DMS 273 treated with DMSO at 0.1 percent for 48 hours (cell line): ENCODE measurements at regions not wholly inside any gene's neighbourhood (a gene's known extent, or its start where the extent isn't known, plus 50 kb on each side); places are given as distances from the start of the nearest gene placed in this dataset.
"Not testable (repeated sequence)": the region's sequence is repeated elsewhere in the genome, so short reads cannot be mapped to it uniquely, and the experiment has no call there.

Experiments used
- DNase-seq: peaks from one replicate; lab custom pipeline; 2025; lab: John Stamatoyannopoulos, UW

DNA sequence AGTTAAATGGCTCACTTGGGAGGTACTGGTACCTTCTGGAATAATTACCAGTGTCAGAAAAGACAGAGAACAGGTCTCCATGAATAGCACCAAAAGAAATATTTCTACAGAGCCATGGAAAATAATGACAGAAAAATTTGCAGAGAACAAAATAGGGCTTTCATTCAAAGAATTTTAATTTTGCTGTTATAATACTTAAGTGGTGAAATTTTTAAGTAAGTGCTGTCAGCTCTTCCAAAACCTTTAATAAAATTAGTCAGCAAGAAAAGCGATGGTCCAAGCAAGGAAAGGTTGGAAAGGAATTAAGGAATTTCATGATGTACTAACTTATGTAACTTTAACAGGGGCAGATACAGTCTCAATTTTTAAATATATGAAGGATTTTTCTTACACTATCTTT lies 359.2 kb downstream of the NR2F1-AS1 start:
- no peak for DNase-seq

DNA sequence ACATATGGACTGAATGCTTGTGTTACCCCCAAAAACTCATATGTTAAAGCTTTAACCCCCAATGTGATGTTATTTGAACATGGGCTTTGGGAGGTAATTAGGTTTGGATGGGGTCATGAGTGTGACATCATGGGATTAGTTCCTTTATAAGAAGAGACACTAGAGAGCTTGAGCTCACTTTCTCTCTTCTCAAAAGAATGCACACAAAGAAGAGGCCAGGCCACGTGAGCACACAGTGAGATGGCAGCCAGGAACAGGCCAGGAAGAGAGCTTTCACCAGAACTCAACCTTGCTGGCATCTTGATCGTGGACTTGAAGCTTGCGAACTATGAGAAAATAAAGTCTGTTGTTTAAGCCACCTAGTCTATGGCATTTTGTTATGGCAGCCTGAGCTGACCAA lies 360.6 kb downstream of the NR2F1-AS1 start:
- no peak for DNase-seq

GRCh38 chr5:93219641-93220145 lies 361.3 kb downstream of the NR2F1-AS1 start:
- DNase-seq = no peak

DNA sequence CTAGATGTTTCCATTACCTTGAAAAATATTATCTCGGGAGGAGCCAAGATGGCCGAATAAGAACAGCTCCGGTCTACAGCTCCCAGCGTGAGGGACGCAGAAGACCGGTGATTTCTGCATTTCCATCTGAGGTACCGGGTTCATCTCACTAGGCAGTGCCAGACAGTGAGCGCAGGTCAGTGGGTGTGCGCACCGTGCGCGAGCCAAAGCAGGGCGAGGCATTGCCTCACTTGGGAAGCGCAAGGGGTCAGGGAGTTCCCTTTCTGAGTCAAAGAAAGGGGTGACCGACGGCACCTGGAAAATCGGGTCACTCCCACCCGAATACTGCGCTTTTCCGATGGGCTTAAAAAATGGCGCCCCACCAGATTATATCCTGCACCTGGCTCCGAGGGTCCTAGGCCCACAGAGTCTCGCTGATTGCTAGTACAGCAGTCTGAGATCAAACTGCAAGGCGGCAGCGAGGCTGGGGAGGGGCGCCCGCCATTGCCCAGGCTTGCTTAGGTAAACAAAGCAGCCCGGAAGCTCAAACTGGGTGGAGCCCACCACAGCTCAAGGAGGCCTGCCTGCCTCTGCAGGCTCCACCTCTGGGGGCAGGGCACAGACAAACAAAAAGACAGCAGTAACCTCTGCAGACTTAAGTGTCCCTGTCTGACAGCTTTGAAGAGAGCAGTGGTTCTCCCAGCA lies 367.8 kb downstream of the NR2F1-AS1 start:
- DNase-seq = not testable (repeated sequence)

GRCh38 chr5:93209476-93209875 lies 371.5 kb downstream of the NR2F1-AS1 start:
- DNase-seq = no peak

DNA sequence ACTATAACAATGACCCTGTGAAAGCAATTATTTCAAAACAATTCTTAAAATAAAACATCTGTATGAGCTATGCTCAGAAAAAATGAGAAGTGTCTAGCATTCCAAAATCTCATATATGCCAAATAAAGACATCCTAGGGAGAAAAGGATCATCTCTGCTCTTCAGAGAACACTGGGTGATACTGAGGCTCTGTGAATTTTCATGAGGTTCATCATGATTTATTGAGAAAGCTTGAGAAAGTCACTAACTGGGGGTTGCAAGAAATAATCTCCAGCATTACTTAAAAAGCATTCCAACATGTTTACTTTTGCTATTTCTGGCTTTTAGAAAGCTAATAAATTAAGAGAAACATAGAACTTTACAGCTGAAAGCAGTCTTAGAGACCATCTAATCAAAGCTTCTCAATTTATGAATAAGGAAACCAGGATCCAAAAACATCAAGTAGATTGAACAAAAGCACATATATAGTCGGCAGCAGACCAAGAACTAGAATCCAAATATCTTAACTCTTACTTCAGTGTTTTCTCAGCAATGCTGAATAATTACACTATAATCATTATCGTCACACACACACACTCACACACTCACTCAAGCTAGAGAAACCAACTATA lies 372.8 kb downstream of the NR2F1-AS1 start:
- DNase-seq = no peak

DNA sequence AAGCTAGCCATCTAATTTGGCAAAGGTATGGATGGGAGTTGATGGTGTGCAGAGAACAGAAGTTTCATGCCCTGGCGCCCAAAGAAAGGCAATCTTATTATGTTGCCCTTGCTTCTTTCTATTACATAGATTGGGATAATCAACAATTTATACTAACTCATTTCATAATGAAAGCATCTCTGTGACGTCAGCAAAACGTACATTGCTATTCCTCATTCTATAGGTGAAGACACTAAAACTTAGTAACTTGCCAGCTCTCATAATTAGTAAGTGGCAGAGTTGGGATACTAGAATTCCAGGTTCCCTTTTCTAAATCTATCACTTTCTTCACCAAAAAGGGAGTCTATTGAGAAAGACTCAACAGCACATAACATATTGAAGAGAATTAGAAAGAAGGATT lies 374.8 kb downstream of the NR2F1-AS1 start:
- no peak for DNase-seq

GRCh38 chr5:93201061-93201460 lies 380.0 kb downstream of the NR2F1-AS1 start:
- DNase-seq = no peak

- no peak for DNase-seq
These were observed 384.0 kb downstream of the NR2F1-AS1 start for GRCh38 chr5:93196986-93197385.

GRCh38 chr5:93193431-93194347 lies 387.3 kb downstream of the NR2F1-AS1 start:
- no peak for DNase-seq

GRCh38 chr5:93192683-93193082 lies 388.3 kb downstream of the NR2F1-AS1 start:
- no peak for DNase-seq

DNA sequence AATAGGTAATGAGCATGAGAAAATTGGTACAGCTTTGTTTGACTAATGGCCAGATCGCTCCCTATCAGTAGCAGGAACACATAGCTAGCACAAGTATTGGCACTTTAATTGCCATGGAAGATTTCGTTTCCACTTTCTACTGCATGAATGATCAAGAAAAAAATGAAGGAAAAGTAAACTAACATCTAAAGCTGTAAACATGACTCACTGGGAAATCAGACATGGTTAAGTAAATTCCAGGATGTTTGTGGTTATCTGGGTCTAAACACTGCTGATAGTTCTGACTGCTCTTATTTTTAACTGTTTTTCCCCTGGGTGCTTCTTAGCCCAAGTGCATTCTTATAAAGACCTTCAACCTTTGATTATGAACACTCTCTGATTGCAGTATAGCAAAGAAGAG lies 388.9 kb downstream of the NR2F1-AS1 start:
- DNase-seq = no peak

- no peak for DNase-seq
These were observed 389.8 kb downstream of the NR2F1-AS1 start for GRCh38 chr5:93191035-93191817.

DNA sequence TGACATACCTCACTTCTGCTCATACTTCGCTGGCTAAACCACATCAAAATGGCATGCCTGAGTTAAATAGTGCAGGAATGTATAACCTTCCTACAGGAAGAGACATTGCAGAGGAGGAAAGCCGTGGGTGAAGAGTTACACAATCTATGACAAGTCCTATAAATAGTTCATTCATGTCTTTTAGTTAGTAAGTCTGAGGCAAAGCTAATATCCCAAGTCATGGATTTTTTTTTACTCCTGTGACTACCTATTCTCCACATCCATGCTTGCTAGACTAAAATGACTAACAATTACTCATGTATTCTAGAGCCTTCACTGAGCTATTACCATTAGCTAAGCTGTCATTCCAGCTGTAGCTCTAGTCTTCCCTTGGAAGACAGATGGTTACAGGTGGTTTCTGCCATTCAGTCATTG lies 391.3 kb downstream of the NR2F1-AS1 start:
- no peak for DNase-seq

DNA sequence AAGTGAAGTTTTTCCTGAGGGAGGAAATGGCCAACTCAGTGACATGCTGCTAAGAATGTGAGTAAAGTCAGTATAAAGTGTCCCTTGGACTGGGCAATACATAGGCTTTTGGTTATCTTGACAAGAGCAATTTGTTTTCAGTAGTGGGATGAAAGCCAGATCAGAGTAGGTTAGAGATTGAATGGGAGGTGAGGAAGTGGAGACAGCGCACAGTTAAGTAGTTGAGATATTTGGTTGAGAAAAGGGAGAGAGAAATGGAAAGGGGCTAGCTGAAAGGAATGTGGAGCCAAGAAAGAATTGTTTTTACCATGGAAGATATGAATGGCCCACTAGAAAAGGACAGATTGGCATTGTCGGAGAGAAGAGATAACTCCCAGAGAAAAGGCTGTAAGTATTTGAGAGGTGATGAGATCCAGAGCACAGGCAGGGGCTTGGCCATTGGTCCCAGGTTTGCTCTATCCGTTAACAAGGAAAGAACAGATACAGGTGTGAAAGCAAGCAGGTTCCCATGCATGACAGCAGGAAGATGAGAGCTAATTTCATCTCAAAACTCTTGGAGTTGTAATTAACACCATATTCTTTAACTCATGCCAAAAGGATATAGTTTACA lies 392.0 kb downstream of the NR2F1-AS1 start:
- DNase-seq = no peak

- DNase-seq = no peak
These were observed 394.8 kb downstream of the NR2F1-AS1 start for GRCh38 chr5:93186076-93186682.

- no peak for DNase-seq
These were observed 397.0 kb downstream of the NR2F1-AS1 start for GRCh38 chr5:93184041-93184440.

GRCh38 chr5:93179466-93179865 lies 401.6 kb downstream of the NR2F1-AS1 start:
- DNase-seq = no peak

DNA sequence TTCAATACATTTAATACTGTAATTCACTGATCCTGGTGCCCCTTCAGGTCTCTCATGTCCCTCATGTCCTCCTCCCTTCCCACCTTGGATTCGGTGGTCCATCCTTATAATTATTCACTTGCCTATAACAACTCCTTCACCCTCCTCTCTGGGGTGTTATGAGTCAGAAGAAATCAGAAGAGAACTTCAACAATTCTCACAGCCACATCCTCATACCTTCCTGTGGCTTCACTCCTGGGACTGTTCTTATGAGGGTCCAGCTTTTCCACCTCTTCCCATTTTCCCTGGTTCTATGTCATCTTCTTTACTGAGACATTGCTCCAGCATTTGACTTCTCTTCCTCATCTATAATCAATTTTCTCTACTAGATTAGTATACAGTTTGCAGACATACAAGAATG lies 406.1 kb downstream of the NR2F1-AS1 start:
- DNase-seq = no peak

- DNase-seq = no peak
These were observed 415.5 kb downstream of the NR2F1-AS1 start for GRCh38 chr5:93165559-93165958.

DNA sequence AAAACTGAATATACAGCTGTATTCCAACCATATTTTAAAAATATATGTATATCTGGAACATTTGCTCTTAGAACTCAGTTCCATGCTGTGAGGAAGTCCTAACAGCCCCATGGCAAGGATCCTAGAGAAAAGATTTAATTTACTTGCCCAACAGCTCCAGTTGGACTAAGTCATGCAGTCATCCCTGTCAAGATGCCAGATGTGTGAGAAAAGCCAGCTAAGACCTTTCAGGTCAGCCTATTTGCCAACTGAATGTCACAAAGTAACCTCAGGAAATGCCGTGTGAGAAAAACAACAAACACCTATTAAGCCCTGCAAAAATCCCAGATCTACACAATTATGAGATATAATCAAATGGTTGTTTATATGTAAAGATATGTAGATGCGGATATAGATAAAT lies 416.3 kb downstream of the NR2F1-AS1 start:
- no peak for DNase-seq
